ENCODE measurements at regions not wholly inside any gene's neighbourhood (a gene's known extent, or its start where the extent isn't known, plus 50 kb on each side); places are given as distances from the start of the nearest gene placed in this dataset.

DNA sequence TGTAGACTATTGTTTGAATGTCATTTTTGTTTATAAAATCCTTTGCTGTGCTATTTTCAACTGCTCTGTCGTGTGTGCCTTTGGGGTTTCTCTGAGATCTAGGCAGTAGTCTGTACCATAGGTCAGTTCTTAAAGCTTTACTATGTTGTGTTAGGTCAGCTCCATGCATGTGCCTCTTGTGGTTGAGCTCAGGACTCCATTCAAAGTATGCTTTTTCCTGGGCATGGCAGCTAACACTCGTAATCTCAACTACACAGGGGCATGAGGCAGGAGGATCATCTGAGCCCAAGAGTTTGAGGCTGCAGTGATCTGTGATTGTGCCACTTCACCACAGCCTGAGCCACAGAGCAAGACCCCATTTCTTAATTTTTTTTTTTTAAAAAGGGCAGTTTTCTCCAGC is 174.4 kb upstream of the SPHKAP start:
- TF ChIP-seq CTCF (conservative IDR thresholded peaks at IDR 0.05 in 1 of 2, IDR thresholded peaks at IDR 0.05 in 1 of 2; ENCODE audit: low read depth in 1 of 2, low read length in 2 of 2), result no peak
- TF ChIP-seq EZH2 (IDR thresholded peaks at IDR 0.05; ENCODE audit: low read length, missing control alignments), result no peak
